HG03457 (cell line): ENCODE measurements at regions not wholly inside any gene's neighbourhood (a gene's known extent, or its start where the extent isn't known, plus 50 kb on each side); places are given as distances from the start of the nearest gene placed in this dataset.
A peak's percentile ranks its signal among the peaks of the same experiment; 100 is the strongest.
"Not testable (repeated sequence)": the region's sequence is repeated elsewhere in the genome, so short reads cannot be mapped to it uniquely, and the experiment has no call there.

Experiments used
- ATAC-seq: cut with Tn5 transposase; IDR thresholded peaks from one replicate; pipeline ENCODE4 v1.9.1; 2021; ENCODE audit warnings: moderate number of reproducible peaks; ENCODE audit not compliant: unreplicated experiment

GRCh38 chr3:29011441-29011840, 269.4 kb upstream of the RBMS3 start:
- ATAC-seq: no peak

- ATAC-seq: no peak
Observed at GRCh38 chr3:29011966-29012365, 268.9 kb upstream of the RBMS3 start.

- no peak for ATAC-seq
Observed at GRCh38 chr3:29022976-29023375, 257.9 kb upstream of the RBMS3 start.

DNA sequence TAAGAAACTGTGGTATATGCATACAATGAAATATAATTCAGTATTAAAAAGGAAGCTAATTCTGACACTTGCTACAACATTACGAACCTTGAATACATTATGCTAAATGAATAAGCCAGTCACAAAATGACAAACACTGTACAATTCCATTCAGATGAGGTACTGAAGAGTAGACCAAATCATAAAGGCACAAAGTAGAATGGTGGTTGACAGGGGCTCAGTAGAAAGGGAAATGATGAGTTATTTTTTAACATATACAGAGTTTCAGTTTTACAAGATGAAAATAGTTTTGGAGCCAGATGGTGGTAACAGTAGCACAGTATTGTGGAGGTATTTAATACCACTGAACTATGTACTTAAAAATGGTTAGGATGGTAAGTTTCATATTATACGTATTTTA, 254.6 kb upstream of the RBMS3 start:
- peak; percentile 94 for ATAC-seq

GRCh38 chr3:29026959-29027358, 253.9 kb upstream of the RBMS3 start:
- ATAC-seq: no peak

DNA sequence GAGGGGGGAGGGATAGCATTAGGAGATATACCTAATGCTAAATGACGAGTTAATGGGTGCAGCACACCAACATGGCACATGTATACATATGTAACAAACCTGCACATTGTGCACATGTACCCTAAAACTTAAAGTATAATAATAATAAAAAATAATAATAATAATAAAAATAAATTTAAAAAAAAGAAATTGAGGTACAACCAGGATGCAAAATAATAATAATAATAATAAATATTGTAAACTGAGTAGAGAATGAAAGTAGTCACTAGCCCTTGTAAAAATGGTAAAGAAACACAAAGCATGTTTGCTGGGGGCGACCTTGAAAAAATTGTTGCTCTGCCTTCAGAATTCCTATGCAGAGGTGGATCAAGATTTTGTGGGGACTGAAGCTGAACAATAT, 249.7 kb upstream of the RBMS3 start:
- not testable (repeated sequence) for ATAC-seq

DNA sequence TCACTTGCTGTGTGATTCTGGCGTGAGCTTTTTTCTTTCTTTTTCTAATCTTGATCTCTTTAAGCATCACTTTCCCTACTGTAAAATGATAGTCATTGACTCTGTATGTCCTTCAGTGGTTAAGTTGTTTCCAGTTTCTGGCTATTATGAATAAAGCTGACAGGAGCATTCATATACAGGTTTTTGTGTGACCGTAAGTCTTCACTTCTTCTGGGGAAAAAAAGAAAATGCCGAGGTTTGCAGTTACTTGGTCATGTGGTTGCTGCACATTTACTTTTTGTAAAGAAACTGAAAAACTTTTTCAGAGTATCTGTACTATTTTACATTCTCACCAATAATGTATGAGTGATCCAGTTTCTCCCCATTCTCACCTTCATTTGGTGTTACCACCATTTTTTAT, 247.4 kb upstream of the RBMS3 start:
- no peak for ATAC-seq

DNA sequence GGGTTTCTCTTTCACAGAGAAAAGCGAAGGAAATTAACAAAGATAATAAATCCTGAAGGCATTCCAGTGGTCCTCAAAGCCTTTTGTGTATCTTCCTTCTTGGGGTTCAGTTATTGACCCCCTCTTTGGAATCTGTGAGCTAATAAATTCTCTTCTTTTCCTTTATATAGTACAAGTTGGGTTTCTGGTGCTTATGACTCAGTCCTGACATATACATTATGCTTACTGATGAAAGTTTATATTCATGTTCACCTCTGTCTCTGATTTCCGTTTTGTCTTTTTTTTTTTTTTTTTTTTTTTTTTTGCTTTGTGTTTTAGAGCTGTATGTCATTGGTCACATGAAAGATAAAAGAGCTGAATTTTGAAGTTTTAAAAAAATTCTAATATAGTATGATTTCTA, 230.7 kb upstream of the RBMS3 start:
- no peak for ATAC-seq

DNA sequence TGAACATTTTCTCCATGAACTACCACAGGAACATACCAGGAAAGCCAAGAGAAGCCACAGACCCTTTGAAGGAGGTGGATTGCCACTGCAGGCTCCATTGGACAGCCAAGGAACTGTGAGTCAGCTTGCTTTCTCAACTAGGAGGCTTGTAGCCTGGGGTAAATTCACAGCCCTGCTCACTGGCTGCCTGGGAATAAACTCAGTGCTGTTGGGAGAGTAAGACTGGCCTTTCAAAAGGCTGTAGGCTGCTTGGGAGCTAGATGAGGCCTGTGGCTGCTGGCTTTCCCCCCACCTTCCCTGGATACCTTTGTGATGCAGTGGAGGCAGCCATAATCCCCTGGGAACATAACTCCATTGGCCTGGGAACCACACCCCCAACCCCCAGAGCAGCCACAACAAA, 223.5 kb upstream of the RBMS3 start:
- no peak for ATAC-seq

- no peak for ATAC-seq
Observed at GRCh38 chr3:29064085-29064484, 216.8 kb upstream of the RBMS3 start.

GRCh38 chr3:29065211-29065785, 215.6 kb upstream of the RBMS3 start:
- ATAC-seq: no peak

GRCh38 chr3:29067007-29067406, 213.9 kb upstream of the RBMS3 start:
- ATAC-seq: no peak

- no peak for ATAC-seq
Observed at GRCh38 chr3:29070959-29071634, 209.8 kb upstream of the RBMS3 start.

GRCh38 chr3:29072611-29073010, 208.3 kb upstream of the RBMS3 start:
- no peak for ATAC-seq

GRCh38 chr3:29077356-29077755, 203.5 kb upstream of the RBMS3 start:
- no peak for ATAC-seq

DNA sequence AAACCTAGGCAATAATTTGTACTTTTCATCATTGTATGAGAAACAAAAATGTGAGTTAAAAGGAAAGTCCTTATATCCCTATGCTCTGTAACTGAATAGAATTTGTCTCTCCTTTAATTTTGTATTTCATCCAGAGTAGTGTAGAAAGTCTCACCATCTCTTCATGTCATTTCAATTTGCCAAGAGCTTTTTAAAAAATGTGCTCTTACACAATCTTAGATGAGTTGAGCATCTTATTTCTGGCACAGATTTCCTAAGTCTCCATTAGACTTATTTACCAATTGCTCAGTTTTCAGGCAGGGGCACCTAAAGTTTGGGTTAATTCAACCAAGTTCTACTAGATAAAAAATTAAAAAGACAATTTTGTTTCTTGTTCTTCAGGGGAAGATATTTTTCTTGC, 201.5 kb upstream of the RBMS3 start:
- ATAC-seq: no peak

DNA sequence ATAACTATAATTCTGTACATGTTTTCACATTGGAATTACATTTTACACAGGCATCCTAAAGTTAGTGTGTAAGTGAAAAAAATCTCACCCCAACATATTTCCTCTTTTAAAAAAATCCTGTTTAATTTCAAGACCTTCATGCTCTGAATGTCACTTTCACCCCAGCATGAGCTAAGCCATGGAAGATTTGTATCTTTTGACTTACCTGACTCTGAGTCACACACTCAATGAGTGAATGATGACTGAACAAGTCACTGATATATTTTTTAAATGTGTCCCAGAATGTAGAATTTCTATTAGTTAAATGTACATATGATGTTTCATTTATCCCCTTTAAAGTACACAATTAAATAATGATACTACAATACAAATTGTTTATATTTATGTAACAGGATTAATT, 199.9 kb upstream of the RBMS3 start:
- ATAC-seq: no peak

DNA sequence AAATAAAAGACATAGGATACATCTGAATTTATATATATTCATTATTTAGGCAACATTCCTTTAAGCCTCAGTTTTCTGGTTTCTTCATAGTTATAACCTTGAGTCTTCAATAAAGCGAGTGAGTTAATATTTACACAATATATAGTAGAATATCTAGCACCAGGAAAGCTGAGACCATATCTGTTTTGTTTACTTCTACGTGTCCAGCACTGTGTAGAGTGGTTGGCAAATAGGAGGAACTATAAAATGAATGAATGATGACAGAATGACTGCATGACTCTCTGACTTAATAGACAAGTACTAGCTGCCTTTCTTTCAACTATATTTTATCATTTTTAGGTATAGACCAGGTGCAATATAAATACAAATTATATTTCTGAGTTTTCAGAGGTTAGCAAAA, 197.8 kb upstream of the RBMS3 start:
- ATAC-seq: no peak

DNA sequence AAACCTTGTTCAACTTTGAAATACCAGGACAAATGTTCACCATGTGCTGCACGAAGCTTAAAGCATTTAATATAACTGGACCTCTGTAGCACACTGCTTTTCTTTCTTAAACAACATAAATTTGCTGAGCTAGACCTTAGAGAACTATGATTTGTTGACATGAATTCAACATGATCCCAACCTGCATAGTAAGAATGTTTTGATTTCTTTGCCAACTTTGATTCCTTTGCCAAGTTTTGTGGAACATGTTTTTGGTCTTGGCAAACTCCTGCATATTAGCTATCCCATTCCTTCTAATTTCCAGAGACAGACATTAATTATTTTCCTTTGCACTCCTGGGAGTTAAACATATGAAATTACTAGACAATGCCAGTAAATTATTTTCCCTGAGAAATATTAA, 197.2 kb upstream of the RBMS3 start:
- no peak for ATAC-seq

DNA sequence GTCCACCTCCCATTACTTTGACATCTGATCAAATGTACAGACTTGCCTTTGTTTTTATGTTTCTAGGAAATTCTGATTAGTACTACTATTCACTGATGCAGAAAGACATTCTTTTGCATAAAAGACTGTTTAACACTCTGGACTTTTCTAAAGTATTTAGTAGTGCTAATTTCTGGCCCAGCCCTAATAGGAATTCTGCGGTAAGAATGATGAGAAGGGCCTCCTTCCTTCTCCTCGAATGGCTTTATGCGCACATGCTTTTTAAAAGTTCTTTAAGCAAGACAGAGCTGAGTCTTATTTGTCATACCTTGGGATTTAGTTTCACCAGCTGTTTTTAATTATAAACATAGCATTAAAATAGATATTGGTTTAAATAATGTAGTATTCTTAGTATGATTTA, 192.3 kb upstream of the RBMS3 start:
- no peak for ATAC-seq

DNA sequence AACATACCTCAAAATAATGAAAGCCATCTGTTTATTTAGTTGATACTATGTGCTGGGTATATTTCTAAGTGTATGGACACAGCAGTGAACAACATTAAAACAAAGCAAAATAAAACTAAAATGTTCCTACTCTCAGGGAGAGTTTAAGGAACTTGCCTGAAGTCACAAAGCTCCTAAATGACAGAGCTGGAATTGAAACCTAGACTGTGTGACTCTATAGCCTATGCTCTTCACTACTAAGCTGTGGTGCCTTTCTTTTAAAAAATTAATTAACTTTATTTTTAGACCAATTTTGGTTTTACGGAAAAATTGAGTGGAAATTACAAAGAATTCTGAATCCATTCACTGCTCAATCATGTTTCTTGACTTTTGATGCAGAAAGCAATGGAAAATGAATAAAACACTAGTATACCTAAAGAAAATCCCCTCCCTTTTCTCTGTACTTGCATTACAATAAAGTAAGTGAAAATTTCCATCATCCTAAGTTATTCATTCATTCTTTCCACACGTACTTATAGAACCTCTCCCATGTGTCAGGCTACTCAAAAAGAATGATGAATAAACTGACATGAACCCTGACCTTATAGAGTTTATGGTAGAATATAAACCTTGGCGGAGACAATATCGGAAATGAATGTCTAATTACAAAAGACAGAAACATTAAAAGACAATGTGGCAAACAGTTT, 189.8 kb upstream of the RBMS3 start:
- ATAC-seq: no peak

DNA sequence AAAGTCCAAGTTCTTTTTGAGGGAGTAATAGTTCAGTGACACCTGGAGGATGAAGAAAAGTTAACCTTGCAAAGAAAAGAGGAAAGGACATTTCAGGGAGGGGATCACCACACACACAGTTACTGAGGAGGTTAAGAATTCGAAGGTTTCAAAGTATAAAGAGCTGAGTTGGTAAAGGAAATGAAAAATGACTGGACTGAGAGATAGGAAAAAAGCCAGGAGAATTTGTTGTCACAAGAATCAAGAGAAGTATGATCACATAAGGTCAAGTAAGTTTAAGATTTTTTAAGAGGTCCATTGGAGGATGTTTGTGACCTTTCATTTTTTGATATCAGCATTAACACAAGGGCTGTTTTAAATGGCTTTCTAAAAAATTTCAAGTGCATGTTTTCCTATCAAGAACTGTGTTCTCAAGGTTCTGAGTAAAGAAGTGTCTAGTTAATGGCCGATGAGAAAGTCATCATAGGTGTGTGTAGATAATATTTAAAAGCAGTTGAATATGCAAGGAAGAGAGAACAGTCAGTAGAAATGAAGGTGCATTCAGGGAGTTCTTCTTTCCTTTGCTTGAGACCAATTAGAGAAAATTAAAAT, 189.2 kb upstream of the RBMS3 start:
- ATAC-seq: no peak
